ENCODE measurements at regions not wholly inside any gene's neighbourhood (a gene's known extent, or its start where the extent isn't known, plus 50 kb on each side); places are given as distances from the start of the nearest gene placed in this dataset.

GRCh38 chr2:120877409-120877808 is 141.7 kb downstream of the GLI2 start:
- TF ChIP-seq POLR2A (IDR thresholded peaks at IDR 0.05): no peak
- TF ChIP-seq, protein P1, sequence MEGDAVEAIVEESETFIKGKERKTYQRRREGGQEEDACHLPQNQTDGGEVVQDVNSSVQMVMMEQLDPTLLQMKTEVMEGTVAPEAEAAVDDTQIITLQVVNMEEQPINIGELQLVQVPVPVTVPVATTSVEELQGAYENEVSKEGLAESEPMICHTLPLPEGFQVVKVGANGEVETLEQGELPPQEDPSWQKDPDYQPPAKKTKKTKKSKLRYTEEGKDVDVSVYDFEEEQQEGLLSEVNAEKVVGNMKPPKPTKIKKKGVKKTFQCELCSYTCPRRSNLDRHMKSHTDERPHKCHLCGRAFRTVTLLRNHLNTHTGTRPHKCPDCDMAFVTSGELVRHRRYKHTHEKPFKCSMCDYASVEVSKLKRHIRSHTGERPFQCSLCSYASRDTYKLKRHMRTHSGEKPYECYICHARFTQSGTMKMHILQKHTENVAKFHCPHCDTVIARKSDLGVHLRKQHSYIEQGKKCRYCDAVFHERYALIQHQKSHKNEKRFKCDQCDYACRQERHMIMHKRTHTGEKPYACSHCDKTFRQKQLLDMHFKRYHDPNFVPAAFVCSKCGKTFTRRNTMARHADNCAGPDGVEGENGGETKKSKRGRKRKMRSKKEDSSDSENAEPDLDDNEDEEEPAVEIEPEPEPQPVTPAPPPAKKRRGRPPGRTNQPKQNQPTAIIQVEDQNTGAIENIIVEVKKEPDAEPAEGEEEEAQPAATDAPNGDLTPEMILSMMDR (IDR thresholded peaks at IDR 0.05): no peak
